GM08714 (cell line): ENCODE measurements at regions not wholly inside any gene's neighbourhood (a gene's known extent, or its start where the extent isn't known, plus 50 kb on each side); places are given as distances from the start of the nearest gene placed in this dataset.
"Not testable (repeated sequence)": the region's sequence is repeated elsewhere in the genome, so short reads cannot be mapped to it uniquely, and the experiment has no call there.

ENCODE experiments used
- H3K4me3 ChIP-seq: fragments of 200-500 bp; sonication (Bioruptor generic); 2 replicates; pipeline ENCODE4 v1.5.1; 2014; ENCODE audit warnings: mild to moderate bottlenecking, low read length, inconsistent platforms
- ZNF274 ChIP-seq: IDR thresholded peaks from 2 replicates; pipeline ENCODE4 v1.6.1; 2012; ENCODE audit warnings: mild to moderate bottlenecking, low read depth, low read length

DNA sequence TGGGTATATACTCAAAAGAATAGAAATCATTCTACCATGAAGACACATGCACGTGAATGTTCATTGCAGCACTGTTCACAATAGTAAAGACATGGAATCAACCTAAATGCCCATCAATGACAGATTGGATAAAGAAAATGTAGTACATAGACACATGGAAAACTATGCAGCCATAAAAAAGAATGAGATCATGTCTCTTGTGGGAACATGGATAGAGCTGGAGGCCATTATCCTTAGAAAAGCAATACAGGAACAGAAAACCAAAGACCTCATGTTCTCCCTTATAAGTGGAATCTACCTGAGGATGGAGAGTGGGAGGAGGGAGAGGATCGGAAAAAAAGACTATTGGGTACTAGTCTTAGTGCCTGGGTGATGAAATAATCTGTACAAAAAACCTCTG, 143.9 kb downstream of the RHOU start:
- H3K4me3 ChIP-seq = no peak overlapping the region
- TF ChIP-seq ZNF274 = no peak

GRCh38 chr1:228882041-228882770, 146.9 kb downstream of the RHOU start:
- no peak for TF ChIP-seq ZNF274
- no peak overlapping the region for H3K4me3 ChIP-seq

- TF ChIP-seq ZNF274 = no peak
- H3K4me3 ChIP-seq = no peak overlapping the region
Measured at GRCh38 chr1:228882771-228883450, 147.6 kb downstream of the RHOU start.

DNA sequence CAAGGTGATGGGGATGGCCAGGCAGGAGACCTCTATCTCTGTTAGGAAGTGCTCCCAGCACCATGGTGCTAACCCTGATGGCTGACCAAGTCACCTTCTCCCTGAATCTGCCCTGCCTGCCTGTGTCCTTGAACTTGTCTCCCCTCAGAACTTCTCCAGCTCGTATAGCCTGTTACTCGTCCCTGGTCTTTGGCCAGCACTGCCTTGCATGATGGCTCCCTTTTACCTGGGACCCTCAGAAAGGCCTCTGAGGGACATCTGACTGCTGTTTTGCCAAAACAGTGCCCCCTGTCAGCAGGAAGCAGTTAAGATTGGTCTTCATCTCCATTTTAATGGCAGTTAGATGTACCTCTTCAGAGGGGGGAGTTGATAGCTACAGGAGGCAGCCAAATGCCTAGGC, 148.3 kb downstream of the RHOU start:
- TF ChIP-seq ZNF274 = no peak
- no peak overlapping the region for H3K4me3 ChIP-seq

GRCh38 chr1:228884196-228884595, 148.9 kb downstream of the RHOU start:
- H3K4me3 ChIP-seq = no peak overlapping the region
- TF ChIP-seq ZNF274 = no peak

DNA sequence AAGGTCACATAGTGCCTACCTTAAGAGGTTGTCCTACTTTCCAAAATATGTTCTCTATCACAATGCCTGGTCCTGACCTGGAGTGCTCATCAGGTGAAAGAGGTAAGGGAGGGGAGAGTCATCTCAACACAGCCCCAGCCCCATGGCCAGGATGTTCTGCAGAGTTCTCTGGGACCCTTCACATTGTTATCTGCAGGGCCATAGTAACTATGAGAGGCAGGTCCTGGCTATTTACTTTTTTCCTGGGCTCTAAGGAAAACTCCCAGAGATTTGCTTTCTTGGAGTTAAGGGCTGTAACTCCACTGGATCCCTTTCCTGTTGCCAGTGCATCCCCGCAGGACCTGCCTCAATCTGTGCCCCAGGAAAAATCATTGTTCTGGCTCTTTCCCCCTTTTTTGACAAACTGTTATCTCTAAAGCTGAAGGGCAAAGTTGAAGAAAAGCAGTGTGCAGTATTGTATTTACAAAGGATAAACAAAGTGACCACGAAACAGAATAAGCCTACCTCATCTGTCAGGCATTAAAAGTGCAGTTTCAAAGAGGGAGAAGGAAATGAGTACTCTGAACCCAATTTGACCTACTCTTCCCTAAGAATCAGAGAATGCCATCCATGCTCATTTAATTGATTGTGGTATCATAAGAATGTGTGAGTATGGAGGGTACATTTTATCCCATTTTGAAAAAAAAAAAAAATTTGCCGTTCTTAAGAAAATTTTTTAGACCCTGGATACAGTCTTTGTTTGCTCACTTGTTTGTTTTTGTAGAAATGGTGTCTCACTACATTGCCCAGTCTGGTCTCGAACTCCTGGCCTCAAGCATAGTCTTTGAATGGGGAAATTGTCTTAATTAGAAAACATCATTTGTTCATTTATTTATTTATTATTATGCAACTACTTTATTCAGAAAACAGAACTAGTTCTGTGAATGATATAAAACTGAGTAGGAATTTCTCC, 149.6 kb downstream of the RHOU start:
- no peak overlapping the region for H3K4me3 ChIP-seq
- no peak for TF ChIP-seq ZNF274

GRCh38 chr1:228885845-228886244, 150.6 kb downstream of the RHOU start:
- no peak for TF ChIP-seq ZNF274
- H3K4me3 ChIP-seq = no peak overlapping the region

DNA sequence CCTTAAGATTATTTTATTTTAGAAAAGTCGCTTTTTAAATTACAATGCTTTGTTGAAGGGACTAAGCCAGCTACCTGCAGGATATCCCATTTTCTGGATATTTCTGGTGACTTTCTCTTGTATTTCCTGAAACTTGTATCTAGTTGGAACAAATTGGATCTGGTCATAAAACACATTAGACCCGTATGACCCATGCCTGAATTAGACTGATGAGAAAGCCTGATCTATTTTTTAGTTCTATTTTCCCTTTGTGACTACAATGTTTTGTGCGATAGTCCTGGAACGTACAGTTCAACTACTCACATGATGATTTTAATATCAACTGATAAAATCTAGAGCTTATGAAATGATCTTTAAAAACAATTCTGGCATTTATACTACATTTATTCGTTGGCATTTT, 151.8 kb downstream of the RHOU start:
- no peak for TF ChIP-seq ZNF274
- H3K4me3 ChIP-seq = no peak overlapping the region

GRCh38 chr1:228887960-228888359, 152.7 kb downstream of the RHOU start:
- no peak overlapping the region for H3K4me3 ChIP-seq

DNA sequence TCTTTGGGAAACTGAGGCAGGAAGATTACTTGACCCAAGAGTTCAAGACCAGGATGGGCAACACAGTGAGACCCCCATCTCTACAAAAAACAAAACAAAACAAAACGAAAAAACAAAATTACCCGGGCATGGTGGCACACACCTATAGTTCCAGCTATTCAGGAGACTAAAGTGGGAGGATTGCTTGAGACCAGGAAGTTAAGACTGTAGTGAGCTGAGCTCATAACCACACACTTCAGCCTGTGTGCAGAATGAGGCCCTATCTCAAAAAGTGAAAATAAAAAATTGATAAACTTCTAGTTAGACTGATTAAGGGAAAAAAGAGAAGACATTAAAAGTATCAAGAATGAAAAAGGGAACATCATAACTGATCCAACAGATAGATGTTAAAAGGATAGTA, 154.0 kb downstream of the RHOU start:
- no peak for TF ChIP-seq ZNF274
- H3K4me3 ChIP-seq = no peak overlapping the region

More at GRCh38 chr1:228887960-228888359, 152.7 kb downstream of the RHOU start:
- no peak for TF ChIP-seq ZNF274

DNA sequence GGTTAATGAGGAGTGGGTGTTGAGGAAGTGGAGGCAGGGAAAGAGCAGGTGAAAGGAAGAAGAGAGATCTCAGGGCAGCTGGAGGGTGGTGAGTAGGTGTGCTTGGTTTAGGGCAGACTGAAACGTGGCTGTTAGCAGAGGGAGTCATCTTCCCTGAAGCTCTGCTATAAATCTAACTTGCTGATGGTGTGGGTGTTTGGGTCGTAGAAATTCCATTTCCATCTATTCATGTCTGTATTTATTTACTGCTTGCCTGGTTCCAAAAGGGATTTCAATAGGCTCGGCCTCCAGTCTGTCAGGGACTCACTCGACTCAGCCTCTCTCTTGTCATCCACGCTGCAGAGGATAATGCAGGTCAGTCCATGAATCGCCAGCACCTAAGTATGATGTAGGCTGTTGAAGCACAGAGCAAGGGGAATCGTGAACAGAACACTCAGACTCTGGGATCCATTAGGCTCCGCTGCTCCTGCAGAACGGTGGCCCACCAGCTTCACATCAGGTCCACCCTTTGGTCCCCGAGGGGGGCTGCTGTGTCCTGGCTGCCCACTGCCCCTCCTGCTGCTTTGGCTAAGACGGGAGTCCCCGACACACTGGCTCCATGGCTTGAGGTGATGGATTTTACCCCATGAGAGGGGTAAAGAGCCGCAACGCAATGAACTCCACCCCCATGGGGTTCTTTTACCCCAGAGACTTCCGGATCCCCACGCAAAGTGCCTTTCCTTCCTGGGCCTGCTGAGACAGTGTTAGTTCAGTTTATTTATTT, 156.2 kb downstream of the RHOU start:
- no peak overlapping the region for H3K4me3 ChIP-seq
- no peak for TF ChIP-seq ZNF274

DNA sequence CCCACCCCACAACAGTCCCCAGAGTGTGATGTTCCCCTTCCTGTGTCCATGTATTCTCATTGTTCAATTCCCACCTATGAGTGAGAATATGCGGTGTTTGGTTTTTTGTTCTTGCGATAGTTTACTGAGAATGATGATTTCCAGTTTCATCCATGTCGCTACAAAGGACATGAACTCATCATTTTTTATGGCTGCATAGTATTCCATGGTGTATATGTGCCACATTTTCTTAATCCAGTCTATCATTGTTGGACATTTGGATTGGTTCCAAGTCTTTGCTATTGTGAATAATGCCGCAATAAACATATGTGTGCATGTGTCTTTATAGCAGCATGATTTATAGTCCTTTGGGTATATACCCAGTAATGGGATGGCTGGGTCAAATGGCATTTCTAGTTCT, 156.9 kb downstream of the RHOU start:
- H3K4me3 ChIP-seq = not testable (repeated sequence)

- no peak for TF ChIP-seq ZNF274
- H3K4me3 ChIP-seq = no peak overlapping the region
Measured at GRCh38 chr1:228894442-228894989, 159.2 kb downstream of the RHOU start.

GRCh38 chr1:228897901-228898300, 162.6 kb downstream of the RHOU start:
- H3K4me3 ChIP-seq = no peak overlapping the region
- no peak for TF ChIP-seq ZNF274

GRCh38 chr1:228898582-228898992, 163.3 kb downstream of the RHOU start:
- TF ChIP-seq ZNF274 = no peak

More at GRCh38 chr1:228898582-228898992, 163.3 kb downstream of the RHOU start:
- no peak overlapping the region for H3K4me3 ChIP-seq
